ENCODE measurements at regions not wholly inside any gene's neighbourhood (a gene's known extent, or its start where the extent isn't known, plus 50 kb on each side); places are given as distances from the start of the nearest gene placed in this dataset.
"Not testable (repeated sequence)": the region's sequence is repeated elsewhere in the genome, so short reads cannot be mapped to it uniquely, and the experiment has no call there.

DNA sequence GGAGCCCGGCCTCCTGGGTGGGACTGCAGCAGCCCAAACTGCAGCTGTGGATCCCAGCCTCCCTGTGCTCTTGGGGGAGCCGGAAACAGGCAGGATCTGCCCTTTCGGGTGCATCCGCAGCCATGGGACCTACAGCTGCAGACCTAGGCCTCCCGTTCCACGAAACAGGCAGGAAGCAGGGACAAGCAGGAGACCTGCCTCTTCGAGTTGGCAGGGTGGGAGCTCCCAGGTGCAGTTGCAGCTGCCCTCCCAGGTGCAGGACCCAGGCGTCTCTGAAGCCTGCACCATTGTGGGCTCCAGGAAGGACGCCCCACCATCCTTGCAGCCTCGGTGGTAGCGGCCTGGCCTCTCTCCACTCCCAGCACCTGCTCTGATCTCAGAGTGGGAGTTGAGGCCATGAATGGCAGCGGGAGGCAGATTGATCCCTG lies 189.0 kb upstream of the KLHL1 start:
- no peak for DNase-seq
- Mint-ChIP-seq H3K27ac (no peak overlapping the region), H3K9me3 (peaks cover 20 to 25% of the 10 kb centered on the region in 2 donors), H3K27me3 (no peaks in the 10 kb centered on the region), H3K4me1 (no peaks in the 10 kb centered on the region), H3K4me3 (no peak overlapping the region)
- ATAC-seq: no peak

DNA sequence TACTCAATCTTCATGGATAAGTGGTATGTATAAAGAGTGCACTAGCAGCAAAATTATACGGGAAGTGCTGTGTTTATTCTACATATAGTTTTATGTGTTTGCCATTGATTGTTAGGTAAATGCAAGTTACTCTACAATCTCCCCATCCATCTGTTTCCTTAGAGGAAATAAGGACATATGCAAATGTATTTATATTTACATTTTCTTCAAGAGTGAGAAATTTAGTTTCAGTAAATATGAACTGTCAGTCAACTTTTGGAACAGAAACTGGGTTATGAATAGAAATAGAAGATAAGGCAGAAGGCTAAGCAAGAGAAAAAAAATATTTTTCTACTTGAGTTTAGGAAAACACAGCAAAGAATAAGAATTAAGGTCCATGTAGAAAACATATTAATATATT lies 176.1 kb upstream of the KLHL1 start:
- Mint-ChIP-seq H3K4me1 (no peaks in the 10 kb centered on the region), H3K27me3 (no peaks in the 10 kb centered on the region), H3K9me3 (peaks cover 1 to 12% of the 10 kb centered on the region in 2 donors), H3K27ac (no peak overlapping the region), H3K4me3 (no peak overlapping the region)
- DNase-seq (no peak), ATAC-seq (no peak)

DNA sequence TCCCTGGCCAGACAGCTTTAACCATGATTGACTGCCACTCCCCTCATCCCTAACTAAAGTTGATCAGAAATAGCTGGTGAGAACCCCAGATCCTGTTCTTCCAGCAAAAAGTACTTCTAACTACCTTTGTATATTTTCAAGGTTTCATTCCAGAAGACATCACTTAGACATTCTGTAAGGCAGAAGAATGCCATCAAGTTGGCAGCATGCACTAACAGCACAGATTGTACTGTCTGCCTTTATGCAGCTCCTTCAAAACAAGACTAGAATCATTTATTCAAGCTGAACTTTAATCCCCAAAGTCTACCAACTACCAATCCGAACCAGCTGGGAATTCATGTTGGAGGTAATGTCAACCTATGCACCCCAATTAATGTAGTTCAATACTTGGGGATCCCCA lies 167.6 kb upstream of the KLHL1 start:
- Mint-ChIP-seq H3K4me3 (no peak overlapping the region), H3K9me3 (no peaks in the 10 kb centered on the region), H3K4me1 (no peaks in the 10 kb centered on the region), H3K27me3 (no peaks in the 10 kb centered on the region), H3K27ac (no peak overlapping the region)
- DNase-seq (no peak), ATAC-seq (no peak)

DNA sequence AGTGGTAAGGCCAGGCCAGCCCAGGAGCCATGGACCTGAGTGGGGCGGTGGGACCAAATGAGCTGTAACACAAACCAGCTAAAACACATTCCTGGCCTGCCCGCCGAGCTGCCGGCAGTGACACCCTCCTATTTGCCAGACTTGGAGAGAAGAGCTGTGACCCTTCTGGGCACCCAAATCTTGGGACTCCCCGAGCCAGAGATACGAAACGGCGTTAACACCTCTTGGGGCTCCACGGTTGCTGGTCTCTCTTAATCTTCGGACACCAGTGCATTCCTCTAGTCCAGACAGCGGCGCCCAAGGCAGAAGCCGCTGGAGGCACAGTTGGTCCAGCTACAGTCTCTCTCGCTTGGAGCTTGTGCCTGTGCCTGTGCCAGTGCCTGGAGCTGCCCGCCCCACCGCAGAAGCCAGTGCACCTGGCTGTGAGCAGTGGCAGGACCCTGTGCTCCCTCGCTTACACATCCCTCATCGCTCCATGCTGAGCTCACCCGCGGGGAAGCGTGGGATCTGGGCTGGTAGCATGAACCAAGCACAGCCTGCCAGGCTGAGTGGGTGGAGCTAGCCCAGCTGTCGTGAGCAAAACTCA lies 147.2 kb upstream of the KLHL1 start:
- DNase-seq: no peak
- no peak overlapping the region for H3K27ac Mint-ChIP-seq
- no peak overlapping the region for H3K4me3 Mint-ChIP-seq
- H3K4me1 Mint-ChIP-seq: no peaks in the 10 kb centered on the region
- H3K9me3 Mint-ChIP-seq: peaks cover 6% of the 10 kb centered on the region in 2 donors
- no peaks in the 10 kb centered on the region for H3K27me3 Mint-ChIP-seq
- ATAC-seq: no peak

DNA sequence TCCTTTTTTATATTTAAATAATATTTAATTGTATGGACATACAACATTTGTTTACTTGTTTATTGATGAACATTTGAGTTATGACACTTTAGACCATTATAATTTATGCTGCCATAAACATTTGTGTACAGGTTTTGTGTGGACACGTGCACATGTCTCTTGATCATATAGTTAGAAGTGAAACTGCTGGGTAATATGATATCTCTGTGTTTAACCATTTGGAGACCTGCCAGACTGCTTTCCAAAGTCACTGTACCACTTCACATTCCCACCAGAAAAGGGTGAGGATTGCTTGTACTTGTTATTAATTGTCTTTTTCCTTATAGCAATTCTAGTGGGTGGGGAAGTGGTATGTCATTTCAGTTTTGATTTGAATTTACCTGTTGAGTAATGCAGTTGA lies 145.6 kb upstream of the KLHL1 start:
- H3K27ac Mint-ChIP-seq: no peak overlapping the region
- H3K9me3 Mint-ChIP-seq: peaks cover 15 to 17% of the 10 kb centered on the region in 2 donors
- no peak overlapping the region for H3K4me3 Mint-ChIP-seq
- DNase-seq: no peak
- no peaks in the 10 kb centered on the region for H3K4me1 Mint-ChIP-seq
- no peak for ATAC-seq
- no peaks in the 10 kb centered on the region for H3K27me3 Mint-ChIP-seq

DNA sequence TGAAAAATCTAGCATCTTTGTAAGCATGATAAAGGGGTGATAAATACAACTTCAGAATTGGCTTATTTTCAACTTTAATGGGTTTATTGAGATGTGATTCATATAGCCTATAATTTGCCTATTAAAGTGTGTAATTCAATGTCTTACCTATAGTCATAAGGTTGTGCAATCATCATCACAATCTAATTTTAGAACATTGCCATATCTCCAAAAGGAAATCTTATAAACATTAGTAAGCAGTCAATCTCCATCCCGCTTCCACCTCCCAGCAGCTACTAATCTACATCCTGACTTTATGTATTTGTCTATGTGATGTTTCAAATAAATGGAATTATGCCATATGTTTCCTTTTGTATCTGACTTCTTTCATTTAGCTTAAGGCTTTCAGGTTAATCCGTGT lies 145.2 kb upstream of the KLHL1 start:
- Mint-ChIP-seq H3K27me3 (no peaks in the 10 kb centered on the region), H3K27ac (no peak overlapping the region), H3K9me3 (peaks cover 15 to 17% of the 10 kb centered on the region in 2 donors), H3K4me1 (no peaks in the 10 kb centered on the region), H3K4me3 (no peak overlapping the region)
- ATAC-seq: no peak
- DNase-seq: no peak

DNA sequence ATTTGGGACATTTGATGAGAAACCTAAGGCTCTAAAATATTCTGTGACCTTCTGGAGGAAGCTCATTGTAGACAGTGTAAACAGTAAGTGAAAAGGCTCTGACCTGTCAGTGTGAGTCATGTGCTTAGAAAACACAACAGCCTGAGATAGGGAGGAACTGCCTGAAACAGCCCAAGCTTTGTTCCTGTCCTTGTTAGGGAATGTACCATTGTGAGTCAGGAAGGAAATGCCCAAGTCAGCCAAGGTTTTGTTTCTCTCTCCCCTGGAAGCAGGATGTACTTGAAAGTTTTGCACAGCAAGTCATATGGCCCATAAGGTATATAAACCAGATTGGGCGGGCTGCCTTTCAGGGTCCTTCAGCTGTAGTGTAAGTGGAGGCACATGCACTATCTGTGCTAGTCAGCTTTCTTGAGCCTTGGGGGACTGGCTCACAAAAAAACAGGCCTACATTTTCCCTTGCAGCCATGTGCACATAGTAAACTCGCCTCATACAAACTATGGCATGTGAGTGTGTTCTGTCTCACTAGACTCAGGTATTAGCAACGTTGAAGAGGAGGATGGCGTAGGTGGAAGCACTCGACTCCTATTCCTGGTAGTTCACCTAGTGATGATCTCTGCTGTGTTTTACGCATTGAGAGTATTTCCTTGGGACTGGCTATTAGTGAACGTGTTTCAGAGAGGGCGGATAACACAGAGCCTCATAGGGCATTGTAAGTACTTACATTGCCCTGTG lies 141.2 kb upstream of the KLHL1 start:
- DNase-seq (no peak), ATAC-seq (no peak)
- Mint-ChIP-seq H3K4me3 (no peak overlapping the region), H3K9me3 (peaks cover 11 to 14% of the 10 kb centered on the region in 2 donors), H3K27ac (no peak overlapping the region), H3K4me1 (no peaks in the 10 kb centered on the region), H3K27me3 (no peaks in the 10 kb centered on the region)

DNA sequence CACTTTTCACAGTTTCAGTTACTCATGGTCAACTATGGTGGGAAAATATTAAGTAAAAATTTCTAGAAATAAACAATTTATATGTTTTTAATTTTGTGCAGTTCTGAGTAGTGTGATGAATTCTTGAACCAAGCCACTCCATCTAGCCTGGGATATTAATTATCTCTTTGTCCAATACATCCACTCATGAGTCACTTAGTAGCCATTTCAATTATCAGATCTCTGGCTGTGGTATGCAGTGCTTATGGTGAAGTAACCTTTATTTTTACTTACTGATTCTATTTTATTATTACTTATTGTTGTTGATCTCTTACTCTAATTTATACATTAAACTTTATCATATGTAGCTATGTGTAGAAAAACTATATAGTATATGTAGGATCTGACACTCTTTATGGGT lies 128.9 kb upstream of the KLHL1 start:
- H3K27ac Mint-ChIP-seq: no peak overlapping the region
- no peak overlapping the region for H3K4me3 Mint-ChIP-seq
- H3K27me3 Mint-ChIP-seq: no peaks in the 10 kb centered on the region
- H3K9me3 Mint-ChIP-seq: peaks cover 5 to 6% of the 10 kb centered on the region in 2 donors
- DNase-seq (no peak), ATAC-seq (no peak)
- no peaks in the 10 kb centered on the region for H3K4me1 Mint-ChIP-seq

DNA sequence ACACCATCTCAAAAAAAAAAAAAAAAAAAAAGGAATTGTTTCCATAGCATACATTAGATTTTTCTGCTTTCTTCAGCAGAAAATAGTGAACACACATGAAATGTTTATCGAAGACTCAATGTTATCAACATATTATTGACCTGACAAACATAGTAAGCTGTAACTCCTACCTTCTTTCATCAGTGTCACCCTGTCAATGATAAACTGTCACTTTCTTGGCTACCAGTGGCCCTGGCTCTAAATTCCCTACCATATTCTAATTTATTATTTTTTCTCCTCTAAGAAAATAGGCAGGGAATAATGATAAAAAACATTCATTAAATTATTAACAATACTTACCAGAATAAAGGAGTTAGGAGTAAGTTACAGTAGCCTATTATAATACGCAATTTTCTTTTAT lies 127.3 kb upstream of the KLHL1 start:
- Mint-ChIP-seq H3K9me3 (peaks cover 5 to 6% of the 10 kb centered on the region in 2 donors), H3K4me1 (no peaks in the 10 kb centered on the region), H3K27me3 (no peaks in the 10 kb centered on the region), H3K27ac (no peak overlapping the region), H3K4me3 (no peak overlapping the region)
- ATAC-seq: no peak
- no peak for DNase-seq

DNA sequence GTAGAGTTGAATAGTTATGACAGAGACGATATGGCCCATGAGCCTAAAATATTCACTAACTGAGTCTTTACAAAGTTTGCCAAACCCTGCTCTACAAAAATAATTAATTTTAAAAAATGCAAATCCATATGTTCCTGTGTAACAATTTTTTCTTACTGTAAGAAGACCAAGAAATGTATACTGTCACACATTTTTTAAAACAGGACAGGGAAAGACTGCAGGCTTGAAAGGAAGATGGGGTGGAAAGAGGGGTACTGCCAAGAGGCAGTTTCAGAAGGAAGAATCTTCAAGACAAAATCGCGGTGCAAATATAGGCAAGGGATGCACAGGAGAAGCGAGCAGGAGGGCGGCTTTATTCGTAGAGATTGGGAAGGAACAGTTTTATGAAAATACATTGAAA lies 115.7 kb upstream of the KLHL1 start:
- DNase-seq: no peak
- no peaks in the 10 kb centered on the region for H3K27me3 Mint-ChIP-seq
- no peak overlapping the region for H3K27ac Mint-ChIP-seq
- H3K4me3 Mint-ChIP-seq: no peak overlapping the region
- ATAC-seq: no peak
- peaks cover 13 to 18% of the 10 kb centered on the region in 2 donors for H3K9me3 Mint-ChIP-seq
- no peaks in the 10 kb centered on the region for H3K4me1 Mint-ChIP-seq

DNA sequence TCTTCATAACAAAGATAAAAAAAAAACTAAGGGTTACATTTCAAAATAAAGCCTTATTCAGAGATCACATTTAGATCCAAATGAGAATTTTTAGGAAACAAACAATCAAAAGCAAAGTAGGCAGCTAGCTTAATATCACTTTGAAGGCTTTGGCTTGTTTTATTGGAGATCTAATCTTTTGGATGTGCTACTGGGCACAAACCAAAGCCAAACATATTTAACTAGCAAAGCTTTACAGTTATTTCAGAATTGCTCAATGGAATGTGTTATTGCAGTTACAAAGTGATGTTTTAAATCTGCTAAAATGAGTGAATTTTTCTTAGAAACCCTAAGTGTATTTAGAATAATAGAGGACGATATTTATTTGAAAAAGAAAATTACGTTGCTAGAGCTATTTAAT lies 114.7 kb upstream of the KLHL1 start:
- no peaks in the 10 kb centered on the region for H3K4me1 Mint-ChIP-seq
- H3K4me3 Mint-ChIP-seq: no peak overlapping the region
- H3K27ac Mint-ChIP-seq: no peak overlapping the region
- peaks cover 13 to 18% of the 10 kb centered on the region in 2 donors for H3K9me3 Mint-ChIP-seq
- ATAC-seq (no peak), DNase-seq (no peak)
- no peaks in the 10 kb centered on the region for H3K27me3 Mint-ChIP-seq

DNA sequence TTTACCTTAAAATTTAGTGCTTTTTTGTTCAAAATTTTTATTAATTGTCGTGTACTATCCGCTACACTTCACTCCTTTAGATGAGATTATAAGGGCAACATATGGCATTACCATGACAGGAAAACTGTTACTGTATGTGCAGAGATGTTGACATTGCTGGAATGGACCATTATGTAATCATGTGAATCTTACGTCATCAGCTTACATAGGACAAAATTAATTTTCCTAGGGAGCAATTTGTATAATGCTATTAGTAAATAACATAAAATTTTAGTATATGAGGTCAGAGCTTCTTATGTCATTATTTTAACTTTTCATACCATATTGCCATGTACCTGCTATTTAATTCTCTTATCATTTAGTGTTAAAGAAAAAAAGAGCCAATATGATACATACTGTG lies 110.4 kb upstream of the KLHL1 start:
- H3K27me3 Mint-ChIP-seq: no peaks in the 10 kb centered on the region
- no peak overlapping the region for H3K27ac Mint-ChIP-seq
- peaks cover 6 to 8% of the 10 kb centered on the region in 2 donors for H3K9me3 Mint-ChIP-seq
- H3K4me3 Mint-ChIP-seq: no peak overlapping the region
- H3K4me1 Mint-ChIP-seq: no peaks in the 10 kb centered on the region
- DNase-seq: no peak
- no peak for ATAC-seq

DNA sequence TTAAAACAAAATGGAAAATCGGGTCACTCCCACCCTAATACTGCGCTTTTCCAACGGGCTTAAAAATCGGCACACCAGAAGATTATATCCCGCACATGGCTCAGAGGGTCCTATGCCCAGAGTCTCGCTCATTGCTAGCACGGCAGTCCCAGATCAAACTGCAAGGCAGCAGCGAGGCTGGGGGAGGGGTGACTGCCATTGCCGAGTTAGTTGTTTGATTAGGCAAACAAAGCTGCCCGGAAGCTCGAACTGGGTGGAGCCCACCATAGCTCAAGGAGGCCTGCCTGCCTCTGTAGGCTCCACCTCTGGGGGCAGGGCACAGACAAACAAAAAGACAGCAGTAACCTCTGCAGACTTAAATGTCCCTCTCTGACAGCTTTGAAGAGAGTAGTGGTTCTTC lies 100.7 kb upstream of the KLHL1 start:
- not testable (repeated sequence) for DNase-seq, H3K27me3 Mint-ChIP-seq, H3K4me1 Mint-ChIP-seq, H3K4me3 Mint-ChIP-seq, H3K27ac Mint-ChIP-seq, ATAC-seq
- H3K9me3 Mint-ChIP-seq: peaks cover 8 to 17% of the 10 kb centered on the region in 2 donors

DNA sequence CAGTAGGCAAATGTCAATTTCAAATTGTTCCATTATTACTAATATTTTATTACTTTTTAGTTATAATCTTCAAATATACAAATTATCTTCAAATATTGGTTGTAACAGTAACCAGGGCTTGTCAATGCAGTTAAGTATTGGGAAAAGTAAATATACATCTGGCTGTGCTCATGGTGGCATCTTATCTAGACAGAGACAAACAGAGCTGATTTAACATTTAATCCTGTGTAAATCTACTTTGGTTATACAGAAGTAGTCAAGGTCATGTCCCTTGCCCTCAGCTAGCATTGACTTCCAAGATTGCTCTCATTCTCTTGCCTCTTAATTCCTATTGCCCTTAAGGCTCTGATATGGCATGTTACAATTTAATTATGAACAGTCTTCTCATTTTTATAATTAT lies 98.4 kb upstream of the KLHL1 start:
- H3K9me3 Mint-ChIP-seq: peaks cover 12 to 13% of the 10 kb centered on the region in 2 donors
- H3K4me1 Mint-ChIP-seq: no peaks in the 10 kb centered on the region
- no peaks in the 10 kb centered on the region for H3K27me3 Mint-ChIP-seq
- DNase-seq: no peak
- H3K27ac Mint-ChIP-seq: no peak overlapping the region
- no peak overlapping the region for H3K4me3 Mint-ChIP-seq
- no peak for ATAC-seq

DNA sequence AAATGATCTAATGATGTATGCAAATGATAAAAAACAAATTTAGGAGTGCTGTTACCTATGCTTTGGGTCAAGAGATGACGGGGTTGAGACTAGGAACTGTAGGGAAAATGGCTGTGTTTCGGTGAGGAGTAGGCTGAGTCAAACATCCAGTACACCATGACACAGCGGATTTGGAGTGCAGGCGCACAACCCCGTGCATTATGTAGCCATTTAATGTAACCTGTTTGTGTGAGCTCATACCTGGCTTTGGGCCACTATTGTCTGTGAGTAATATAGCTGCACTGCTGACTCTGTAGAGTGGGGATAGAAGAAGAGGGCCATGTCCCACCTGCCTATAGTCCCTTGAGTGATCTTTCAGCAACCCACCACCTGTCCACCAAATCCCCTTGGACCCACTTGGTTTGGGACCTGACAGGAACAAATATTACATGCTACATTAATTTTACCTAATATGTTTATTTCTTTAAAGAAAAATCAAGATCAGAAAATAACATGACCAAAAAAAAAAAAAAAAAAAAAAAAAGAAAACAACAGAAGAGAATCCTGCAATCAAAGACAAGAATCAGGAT lies 95.5 kb upstream of the KLHL1 start:
- H3K27ac Mint-ChIP-seq: no peak overlapping the region
- H3K4me3 Mint-ChIP-seq: no peak overlapping the region
- DNase-seq: no peak
- no peak for ATAC-seq
- no peaks in the 10 kb centered on the region for H3K4me1 Mint-ChIP-seq
- H3K27me3 Mint-ChIP-seq: no peaks in the 10 kb centered on the region
- peaks cover 0 to 5% of the 10 kb centered on the region in 2 donors for H3K9me3 Mint-ChIP-seq

DNA sequence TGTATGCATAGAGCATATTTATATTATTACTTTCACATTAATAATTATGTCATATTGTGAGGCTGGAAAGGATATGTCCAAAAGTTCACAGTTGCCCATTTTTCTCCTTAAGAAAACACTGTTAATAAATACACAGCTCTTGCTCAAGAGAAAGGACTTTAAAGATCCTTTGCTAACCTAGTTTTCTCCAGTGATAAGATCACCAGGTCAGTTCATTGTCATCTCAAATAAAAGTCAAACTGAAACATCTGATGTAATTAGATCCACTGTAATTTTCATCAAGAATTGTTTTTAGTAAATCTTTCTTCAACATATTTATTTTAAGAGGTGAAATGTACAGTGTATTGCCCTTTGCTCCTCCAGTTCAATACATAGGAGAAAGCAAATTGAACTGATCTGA lies 82.8 kb upstream of the KLHL1 start:
- DNase-seq (no peak), ATAC-seq (no peak)
- Mint-ChIP-seq H3K27me3 (no peaks in the 10 kb centered on the region), H3K4me3 (no peak overlapping the region), H3K27ac (no peak overlapping the region), H3K9me3 (peaks cover 4 to 20% of the 10 kb centered on the region in 2 donors), H3K4me1 (no peaks in the 10 kb centered on the region)

Measured in stimulated activated naive CD8-positive, alpha-beta T cell treated with anti-CD3 and anti-CD28 coated beads, Interleukin-15, amount 100 ng/mL, for 72 hours (primary cell).